MM.1S (cell line): ENCODE measurements at regions not wholly inside any gene's neighbourhood (a gene's known extent, or its start where the extent isn't known, plus 50 kb on each side); places are given as distances from the start of the nearest gene placed in this dataset.

ENCODE experiments used
- DNase-seq: peaks from one replicate; pipeline ENCODE4 v3.0.0-alpha.2; 2015
- H2AFZ ChIP-seq: fragments of 300-600 bp; sonication (generic); 2 replicates; pipeline ENCODE4 v1.6.0; 2016; ENCODE audit warnings: antibody characterized with exemption, low read length
- H3F3A ChIP-seq: fragments of 300-600 bp; sonication (generic); 2 replicates; pipeline ENCODE4 v1.6.1; 2016; ENCODE audit warnings: mild to moderate bottlenecking, antibody characterized with exemption, low read length, moderate library complexity, mixed read lengths; ENCODE audit not compliant: insufficient read depth
- H3K27ac ChIP-seq: fragments of 300-600 bp; sonication (generic); 2 replicates; pipeline ENCODE4 v1.5.1; 2016; ENCODE audit warnings: mild to moderate bottlenecking, low read length
- H3K27me3 ChIP-seq: fragments of 300-600 bp; sonication (generic); replicated peaks from 2 replicates; pipeline ENCODE4 v1.6.0; 2016; ENCODE audit warnings: low read length; ENCODE audit not compliant: insufficient read depth
- H3K36me3 ChIP-seq: fragments of 300-600 bp; sonication (generic); replicated peaks from 2 replicates; pipeline ENCODE4 v1.6.1; 2016; ENCODE audit warnings: mild to moderate bottlenecking, low read length, mixed read lengths; ENCODE audit not compliant: insufficient read depth
- H3K4me1 ChIP-seq: fragments of 300-600 bp; sonication (generic); 2 replicates; pipeline ENCODE4 v1.6.1; 2016; ENCODE audit warnings: low read length, mixed read lengths
- H3K4me2 ChIP-seq: fragments of 300-600 bp; sonication (generic); 2 replicates; pipeline ENCODE4 v1.6.0; 2016; ENCODE audit warnings: low read depth, low read length
- H3K4me3 ChIP-seq: fragments of 300-600 bp; sonication (generic); 2 replicates; pipeline ENCODE4 v1.5.1; 2016; ENCODE audit warnings: low read length, mixed read lengths
- H3K79me2 ChIP-seq: fragments of 300-600 bp; sonication (generic); 2 replicates; pipeline ENCODE4 v1.6.1; 2016; ENCODE audit warnings: mixed run types, low read length, mixed read lengths
- H3K9ac ChIP-seq: fragments of 300-600 bp; sonication (generic); 2 replicates; pipeline ENCODE4 v1.6.1; 2016; ENCODE audit warnings: low read length, mixed read lengths
- H3K9me2 ChIP-seq: fragments of 300-600 bp; sonication (generic); replicated peaks from 2 replicates; pipeline ENCODE4 v1.6.1; 2016; ENCODE audit warnings: mild to moderate bottlenecking, low read length, mixed read lengths; ENCODE audit not compliant: insufficient read depth
- H3K9me3 ChIP-seq: fragments of 300-600 bp; sonication (generic); replicated peaks from 2 replicates; pipeline ENCODE4 v1.6.1; 2016; ENCODE audit warnings: mild to moderate bottlenecking, low read length, mixed read lengths; ENCODE audit not compliant: insufficient read depth
- H4K20me1 ChIP-seq: fragments of 300-600 bp; sonication (generic); 2 replicates; pipeline ENCODE4 v1.6.1; 2016; ENCODE audit warnings: mild to moderate bottlenecking, low read length, moderate library complexity, mixed read lengths; ENCODE audit not compliant: insufficient read depth
- EZH2 ChIP-seq: fragments of 300-600 bp; sonication (generic); optimal IDR thresholded peaks from 2 replicates; pipeline ENCODE3; 2017; ENCODE audit warnings: low read depth, mild to moderate bottlenecking, antibody characterized with exemption, low read length, mixed read lengths
- EZH2phosphoT487 ChIP-seq: fragments of 300-600 bp; sonication (generic); IDR thresholded peaks from 2 replicates; pipeline ENCODE4 v1.6.1; 2018; ENCODE audit warnings: antibody characterized with exemption, low read length
- TF ChIP-seq, protein P1 (sequence below): fragments of 300-600 bp; sonication (generic); IDR thresholded peaks from 2 replicates; pipeline ENCODE4 v1.5.1; 2016; ENCODE audit warnings: antibody characterized with exemption, low read length, mixed read lengths

- Histone ChIP-seq H3K4me1 (no peaks in the 10 kb centered on the region), H3K36me3 (no peaks in the 10 kb centered on the region), H3K27me3 (no peaks in the 10 kb centered on the region), H3K4me2 (no peak overlapping the region), H3K9me2 (no peaks in the 10 kb centered on the region), H3K9me3 (no peaks in the 10 kb centered on the region), H3K79me2 (no peaks in the 10 kb centered on the region), H2AFZ (no peak overlapping the region), H3K9ac (no peak overlapping the region), H3K4me3 (no peak overlapping the region), H3K27ac (no peak overlapping the region), H3F3A (no peaks in the 10 kb centered on the region), H4K20me1 (no peaks in the 10 kb centered on the region)
- TF ChIP-seq EZH2: no peak
- TF ChIP-seq, protein P1, sequence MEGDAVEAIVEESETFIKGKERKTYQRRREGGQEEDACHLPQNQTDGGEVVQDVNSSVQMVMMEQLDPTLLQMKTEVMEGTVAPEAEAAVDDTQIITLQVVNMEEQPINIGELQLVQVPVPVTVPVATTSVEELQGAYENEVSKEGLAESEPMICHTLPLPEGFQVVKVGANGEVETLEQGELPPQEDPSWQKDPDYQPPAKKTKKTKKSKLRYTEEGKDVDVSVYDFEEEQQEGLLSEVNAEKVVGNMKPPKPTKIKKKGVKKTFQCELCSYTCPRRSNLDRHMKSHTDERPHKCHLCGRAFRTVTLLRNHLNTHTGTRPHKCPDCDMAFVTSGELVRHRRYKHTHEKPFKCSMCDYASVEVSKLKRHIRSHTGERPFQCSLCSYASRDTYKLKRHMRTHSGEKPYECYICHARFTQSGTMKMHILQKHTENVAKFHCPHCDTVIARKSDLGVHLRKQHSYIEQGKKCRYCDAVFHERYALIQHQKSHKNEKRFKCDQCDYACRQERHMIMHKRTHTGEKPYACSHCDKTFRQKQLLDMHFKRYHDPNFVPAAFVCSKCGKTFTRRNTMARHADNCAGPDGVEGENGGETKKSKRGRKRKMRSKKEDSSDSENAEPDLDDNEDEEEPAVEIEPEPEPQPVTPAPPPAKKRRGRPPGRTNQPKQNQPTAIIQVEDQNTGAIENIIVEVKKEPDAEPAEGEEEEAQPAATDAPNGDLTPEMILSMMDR: peak; percentile 60
- DNase-seq: peak; percentile 7
Measured at GRCh38 chr14:83300476-83301064, 1766.9 kb upstream of the SEL1L start.

GRCh38 chr14:83301791-83302190 is 1768.1 kb upstream of the SEL1L start:
- TF ChIP-seq EZH2phosphoT487 (no peak), EZH2 (no peak)
- TF ChIP-seq, protein P1: no peak
- no peaks in the 10 kb centered on the region for H3K9me3 ChIP-seq
- no peaks in the 10 kb centered on the region for H3K9me2 ChIP-seq

DNA sequence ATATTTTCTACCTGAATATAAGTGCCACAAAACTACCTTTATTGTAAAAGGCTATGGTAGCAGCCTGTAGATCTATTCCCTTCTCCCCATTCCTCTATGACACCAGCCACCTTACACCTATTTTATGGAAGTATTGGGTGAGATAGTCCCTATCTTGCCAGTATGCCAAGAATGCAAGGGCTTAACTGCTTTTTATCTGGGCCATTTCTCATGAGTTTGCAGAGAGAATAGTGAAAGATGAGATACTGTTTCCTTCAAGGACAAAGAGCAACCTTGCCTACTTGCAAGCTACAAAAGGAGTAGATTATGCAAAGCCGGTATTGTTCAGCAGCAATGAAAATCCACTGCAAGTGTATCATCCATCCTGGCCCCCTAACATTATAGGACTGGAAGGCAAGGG is 1775.6 kb upstream of the SEL1L start:
- Histone ChIP-seq H3K4me2 (no peak overlapping the region), H4K20me1 (no peaks in the 10 kb centered on the region), H2AFZ (no peak overlapping the region), H3K9me2 (no peaks in the 10 kb centered on the region), H3K9me3 (no peaks in the 10 kb centered on the region), H3K9ac (no peak overlapping the region), H3F3A (no peaks in the 10 kb centered on the region), H3K4me1 (no peaks in the 10 kb centered on the region), H3K79me2 (no peaks in the 10 kb centered on the region), H3K4me3 (no peak overlapping the region), H3K27me3 (no peaks in the 10 kb centered on the region), H3K36me3 (no peaks in the 10 kb centered on the region), H3K27ac (no peak overlapping the region)
- no peak for TF ChIP-seq EZH2
- TF ChIP-seq EZH2phosphoT487: no peak
- TF ChIP-seq, protein P1: no peak
- DNase-seq: no peak

More at GRCh38 chr14:83301791-83302190, 1768.1 kb upstream of the SEL1L start:
- Histone ChIP-seq H3K4me3 (no peak overlapping the region), H3K36me3 (no peaks in the 10 kb centered on the region), H2AFZ (no peak overlapping the region), H3K4me2 (no peak overlapping the region), H3F3A (no peaks in the 10 kb centered on the region), H3K9ac (no peak overlapping the region), H3K27ac (no peak overlapping the region), H4K20me1 (no peaks in the 10 kb centered on the region), H3K27me3 (no peaks in the 10 kb centered on the region), H3K79me2 (no peaks in the 10 kb centered on the region), H3K4me1 (no peaks in the 10 kb centered on the region)
- DNase-seq: no peak
